SIG-M5 treated with dmso at 0.1 percent for 504 hours (cell line): ENCODE measurements at regions not wholly inside any gene's neighbourhood (a gene's known extent, or its start where the extent isn't known, plus 50 kb on each side); places are given as distances from the start of the nearest gene placed in this dataset.
"Not testable (repeated sequence)": the region's sequence is repeated elsewhere in the genome, so short reads cannot be mapped to it uniquely, and the experiment has no call there.

Experiments
- DNase-seq: peaks from one replicate; lab custom pipeline; 2025; ENCODE audit not compliant: unreplicated experiment; lab: John Stamatoyannopoulos, UW

DNA sequence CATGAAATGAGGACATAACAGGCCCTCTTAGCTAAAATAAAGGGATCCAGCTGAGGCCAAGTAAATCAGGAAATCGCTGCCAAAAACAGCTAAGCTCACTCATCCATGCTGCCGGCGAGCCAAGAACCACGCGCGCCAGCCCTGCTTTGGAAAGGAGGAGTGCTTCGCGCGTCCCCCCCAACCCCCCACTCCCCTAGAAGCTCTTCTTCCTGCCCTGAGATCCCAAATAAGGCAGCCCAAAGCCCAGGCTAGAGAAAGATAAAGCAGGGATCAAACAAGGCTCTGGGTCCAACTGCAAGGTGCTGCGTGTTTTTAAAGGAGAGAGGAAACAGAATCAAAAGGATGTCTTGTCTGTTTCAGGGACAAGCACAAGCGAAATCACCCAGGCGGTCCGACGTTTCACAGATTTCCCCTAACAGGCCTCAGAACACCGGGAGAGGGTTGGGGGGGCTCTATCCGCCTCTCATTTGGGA, 168.3 kb upstream of the AUTS2 start:
- DNase-seq = no peak

- DNase-seq = no peak
These were observed 167.8 kb upstream of the AUTS2 start for GRCh38 chr7:69430384-69431021.

GRCh38 chr7:69431626-69432025, 166.6 kb upstream of the AUTS2 start:
- no peak for DNase-seq

- DNase-seq = not testable (repeated sequence)
These were observed 166.0 kb upstream of the AUTS2 start for GRCh38 chr7:69432276-69432675.

GRCh38 chr7:69433081-69433480, 165.2 kb upstream of the AUTS2 start:
- no peak for DNase-seq

GRCh38 chr7:69434398-69434815, 163.9 kb upstream of the AUTS2 start:
- DNase-seq = no peak

- DNase-seq = no peak
These were observed 162.6 kb upstream of the AUTS2 start for GRCh38 chr7:69435711-69436110.

DNA sequence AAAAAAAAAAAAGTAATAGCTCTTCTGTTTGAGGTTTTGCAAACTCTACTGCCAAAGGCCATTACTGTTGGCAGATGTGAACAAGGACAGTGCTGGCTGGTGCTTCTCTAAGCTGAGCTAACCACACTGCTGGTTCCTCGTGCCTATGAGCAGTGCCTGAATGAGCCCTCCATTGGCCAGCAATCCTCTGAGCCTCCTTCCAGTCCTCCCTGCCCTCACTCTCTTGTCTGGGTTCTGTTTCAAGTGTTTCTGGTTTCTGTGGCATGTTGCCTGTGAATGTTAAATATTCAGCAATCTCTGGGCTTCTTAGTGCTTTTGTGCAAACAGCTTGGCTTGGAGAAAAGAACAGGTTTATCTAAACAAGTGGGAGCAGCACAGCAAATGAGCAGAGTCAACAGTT, 161.3 kb upstream of the AUTS2 start:
- DNase-seq = no peak

- no peak for DNase-seq
These were observed 159.5 kb upstream of the AUTS2 start for GRCh38 chr7:69438584-69439412.

GRCh38 chr7:69439636-69440325, 158.5 kb upstream of the AUTS2 start:
- no peak for DNase-seq

- DNase-seq = no peak
These were observed 157.3 kb upstream of the AUTS2 start for GRCh38 chr7:69440976-69441375.

DNA sequence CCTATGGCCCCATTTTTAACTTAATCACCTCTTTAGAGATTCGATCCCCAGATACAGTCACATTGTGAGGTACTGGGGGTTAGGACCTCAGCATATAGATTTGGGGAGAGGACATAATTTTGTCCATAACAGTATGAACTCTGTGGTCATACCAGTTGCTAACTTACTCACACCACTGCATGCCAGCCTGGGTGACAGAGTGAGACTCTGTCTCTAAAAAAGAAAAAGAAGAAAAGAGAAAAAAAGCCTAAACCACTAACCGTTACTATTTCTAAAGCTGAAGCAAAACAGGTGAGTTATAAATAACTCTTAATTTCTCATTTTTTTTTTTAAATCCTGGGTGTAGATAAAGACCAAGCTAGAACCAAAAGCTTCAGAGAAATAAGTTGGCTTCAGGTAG, 155.1 kb upstream of the AUTS2 start:
- DNase-seq = no peak

- no peak for DNase-seq
These were observed 152.7 kb upstream of the AUTS2 start for GRCh38 chr7:69445541-69445940.

GRCh38 chr7:69446213-69446612, 152.1 kb upstream of the AUTS2 start:
- DNase-seq = not testable (repeated sequence)

DNA sequence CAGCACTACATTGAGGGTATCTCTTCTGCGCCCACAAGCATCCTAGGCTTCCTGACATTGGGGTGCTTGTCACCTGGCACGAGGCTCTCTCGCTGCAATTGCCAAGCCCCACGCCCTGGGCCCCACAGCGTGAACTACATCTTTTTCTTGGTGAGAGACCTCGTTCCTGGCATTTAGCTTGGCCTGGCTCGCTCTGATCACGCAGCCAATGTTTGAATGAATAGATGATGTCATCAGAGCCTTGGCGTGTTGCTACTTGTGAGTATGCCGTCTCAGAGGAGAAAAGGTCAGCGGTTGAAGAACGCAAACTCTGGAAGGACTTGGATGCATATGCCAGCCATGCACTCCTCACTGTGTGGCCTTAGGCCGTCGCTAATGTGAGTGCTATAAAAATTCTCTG, 150.2 kb upstream of the AUTS2 start:
- DNase-seq = no peak

DNA sequence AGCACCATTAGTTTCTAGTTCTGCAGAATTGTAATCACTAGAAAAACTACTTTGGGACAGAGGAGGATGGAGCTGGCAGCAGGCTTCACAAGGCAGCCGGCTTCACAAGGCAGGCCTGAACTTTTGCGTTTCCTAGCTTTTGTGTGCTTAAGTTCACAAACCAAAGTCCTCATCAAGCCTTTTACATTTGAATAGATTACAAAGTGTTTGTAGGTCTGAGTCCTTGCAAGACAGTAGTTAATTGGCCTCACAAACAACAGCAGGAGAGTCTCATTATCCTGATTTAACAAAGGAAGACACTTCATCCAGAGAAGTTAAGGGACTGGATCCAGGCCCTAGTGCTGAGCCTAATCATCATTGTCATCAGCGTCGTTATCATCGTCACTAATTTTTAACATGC, 147.8 kb upstream of the AUTS2 start:
- DNase-seq = no peak

DNA sequence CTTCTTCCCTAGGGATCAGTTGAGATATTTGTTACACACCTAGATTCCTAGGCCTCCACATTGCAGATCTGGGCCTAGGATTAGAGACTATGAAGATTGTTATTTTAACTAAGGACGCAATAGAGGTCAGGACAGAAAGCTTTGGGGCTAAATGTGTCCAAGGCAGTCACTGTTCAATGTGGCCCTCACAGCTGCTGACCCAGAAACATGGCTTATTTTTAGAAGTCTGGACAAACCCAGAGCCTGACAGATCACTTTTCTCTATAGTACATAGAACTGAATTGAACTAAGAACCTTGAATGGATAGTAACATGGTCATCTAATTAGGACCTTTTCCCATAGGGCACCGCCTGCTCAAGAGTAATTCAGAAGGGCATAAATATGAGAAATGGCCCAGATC, 146.6 kb upstream of the AUTS2 start:
- no peak for DNase-seq

DNA sequence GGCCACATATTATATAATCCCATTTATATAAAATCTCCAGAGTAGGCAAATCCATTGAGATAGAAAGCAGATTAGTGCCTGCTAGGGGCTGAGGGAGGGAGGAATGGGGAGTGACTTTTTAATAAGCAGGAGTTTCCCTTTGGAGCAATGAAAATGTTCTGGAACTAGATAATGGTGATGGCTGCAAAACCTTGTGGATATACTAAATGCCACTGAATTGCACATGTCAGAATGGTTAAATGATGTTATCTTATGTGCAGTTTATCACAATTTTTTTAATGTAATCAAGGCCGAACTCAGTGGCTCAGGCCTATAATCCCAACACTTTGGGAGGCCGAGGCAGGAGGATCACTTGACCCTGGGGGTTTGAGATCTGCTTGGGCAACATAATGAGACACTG, 145.5 kb upstream of the AUTS2 start:
- no peak for DNase-seq

GRCh38 chr7:69457595-69458504, 140.4 kb upstream of the AUTS2 start:
- DNase-seq = no peak

DNA sequence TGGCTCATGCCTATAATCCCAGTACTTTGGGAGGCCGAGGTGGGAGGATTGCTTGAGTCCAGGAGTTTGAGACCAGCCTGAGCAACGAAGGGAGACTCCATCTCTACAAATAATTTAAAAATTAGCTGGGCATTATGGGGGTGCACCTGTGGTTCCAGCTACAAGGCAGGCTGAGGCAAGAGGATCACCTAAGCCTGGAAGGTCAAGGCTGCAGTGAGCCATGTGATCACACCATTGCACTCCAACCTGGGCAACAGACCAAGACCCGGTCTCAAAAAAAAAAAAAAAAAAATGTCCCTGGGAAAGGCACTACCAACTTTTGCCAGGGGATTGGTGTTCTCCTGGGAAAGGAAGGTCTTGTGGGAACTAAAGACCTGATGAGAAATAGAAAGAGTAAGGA, 134.2 kb upstream of the AUTS2 start:
- no peak for DNase-seq

GRCh38 chr7:69465262-69465661, 133.0 kb upstream of the AUTS2 start:
- DNase-seq = no peak
